ENCODE measurements at regions not wholly inside any gene's neighbourhood (a gene's known extent, or its start where the extent isn't known, plus 50 kb on each side); places are given as distances from the start of the nearest gene placed in this dataset.

DNA sequence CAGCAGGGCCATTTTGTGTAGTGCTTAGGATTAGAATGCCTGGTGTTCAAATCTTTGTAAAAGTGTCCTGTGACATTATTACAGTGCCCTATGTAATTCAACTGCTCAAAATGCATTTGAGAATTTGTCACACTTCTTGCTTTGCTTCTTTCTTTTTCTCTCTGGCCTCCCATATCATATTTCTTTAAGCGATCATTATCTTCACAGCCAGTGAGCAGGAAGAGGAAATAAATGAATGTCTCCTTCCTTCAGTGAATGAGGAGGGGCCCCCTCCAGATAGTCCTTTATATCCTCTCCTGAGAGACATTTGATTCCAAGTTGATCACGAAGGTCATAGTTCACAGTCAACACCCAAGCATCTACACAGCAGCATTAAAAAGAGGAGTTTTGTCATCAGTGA lies 425.1 kb upstream of the NPVF start:
- H3K4me1 ChIP-seq (ENCODE audit: control insufficient read depth in 1 of 2, insufficient read depth in 1 of 2, low read depth in 1 of 2, low read length in 1 of 2): no peaks in the 10 kb centered on the region
- no peak overlapping the region for H3K4me3 ChIP-seq (ENCODE audit: low read depth in 1 of 2, low read length in 1 of 2)
- no peak for TF ChIP-seq CTCF (IDR thresholded peaks at IDR 0.05)
- no peak overlapping the region for H3K27ac ChIP-seq
- no peaks in the 10 kb centered on the region for H3K36me3 ChIP-seq
- peaks cover 10% of the 10 kb centered on the region for H3K27me3 ChIP-seq
- no peaks in the 10 kb centered on the region for H3K9me3 ChIP-seq

DNA sequence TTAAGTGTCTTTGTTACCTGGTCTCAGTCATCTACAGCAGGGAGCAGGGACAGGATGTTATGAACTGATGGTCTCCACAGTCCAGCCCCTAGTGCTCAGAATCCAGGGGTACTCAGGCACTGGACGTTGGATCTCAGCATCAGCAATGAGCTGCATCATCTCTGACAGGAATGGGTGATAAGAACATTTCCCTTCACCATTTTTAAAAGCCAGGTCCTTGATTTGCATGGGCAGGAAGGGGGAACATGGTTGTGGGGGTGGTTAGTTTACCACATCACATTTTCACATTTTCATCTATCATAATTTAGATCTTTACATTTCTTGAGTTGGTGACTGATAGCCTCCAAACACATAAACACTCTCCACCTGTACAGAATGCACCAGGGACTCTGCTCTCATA lies 427.8 kb upstream of the NPVF start:
- Histone ChIP-seq H3K4me3 (ENCODE audit: low read depth in 1 of 2, low read length in 1 of 2) (no peak overlapping the region), H3K27me3 (peaks cover 10% of the 10 kb centered on the region), H3K36me3 (no peaks in the 10 kb centered on the region), H3K4me1 (ENCODE audit: control insufficient read depth in 1 of 2, insufficient read depth in 1 of 2, low read depth in 1 of 2, low read length in 1 of 2) (no peaks in the 10 kb centered on the region), H3K9me3 (no peaks in the 10 kb centered on the region), H3K27ac (no peak overlapping the region)
- TF ChIP-seq CTCF (IDR thresholded peaks at IDR 0.05): no peak

- TF ChIP-seq CTCF (IDR thresholded peaks at IDR 0.05): no peak
- Histone ChIP-seq H3K4me1 (ENCODE audit: control insufficient read depth in 1 of 2, insufficient read depth in 1 of 2, low read depth in 1 of 2, low read length in 1 of 2) (no peaks in the 10 kb centered on the region), H3K27me3 (peaks cover 10% of the 10 kb centered on the region), H3K36me3 (no peaks in the 10 kb centered on the region), H3K4me3 (ENCODE audit: low read depth in 1 of 2, low read length in 1 of 2) (no peak overlapping the region), H3K27ac (no peak overlapping the region), H3K9me3 (no peaks in the 10 kb centered on the region)
These were observed 428.3 kb upstream of the NPVF start for GRCh38 chr7:25656581-25657026.

- Histone ChIP-seq H3K9me3 (no peaks in the 10 kb centered on the region), H3K27me3 (peaks cover 10% of the 10 kb centered on the region), H3K27ac (no peak overlapping the region), H3K36me3 (no peaks in the 10 kb centered on the region), H3K4me1 (ENCODE audit: control insufficient read depth in 1 of 2, insufficient read depth in 1 of 2, low read depth in 1 of 2, low read length in 1 of 2) (no peaks in the 10 kb centered on the region), H3K4me3 (ENCODE audit: low read depth in 1 of 2, low read length in 1 of 2) (no peak overlapping the region)
- no peak for TF ChIP-seq CTCF (IDR thresholded peaks at IDR 0.05)
These were observed 430.1 kb upstream of the NPVF start for GRCh38 chr7:25658375-25658774.

GRCh38 chr7:25659841-25660240 lies 431.6 kb upstream of the NPVF start:
- Histone ChIP-seq H3K27me3 (peaks cover 10% of the 10 kb centered on the region), H3K4me1 (ENCODE audit: control insufficient read depth in 1 of 2, insufficient read depth in 1 of 2, low read depth in 1 of 2, low read length in 1 of 2) (no peaks in the 10 kb centered on the region)

More at GRCh38 chr7:25659841-25660240, 431.6 kb upstream of the NPVF start:
- TF ChIP-seq CTCF (IDR thresholded peaks at IDR 0.05): no peak
- H3K27ac ChIP-seq: no peak overlapping the region
- H3K36me3 ChIP-seq: no peaks in the 10 kb centered on the region
- H3K4me3 ChIP-seq (ENCODE audit: low read depth in 1 of 2, low read length in 1 of 2): no peak overlapping the region
- no peaks in the 10 kb centered on the region for H3K9me3 ChIP-seq

All from neutrophil (primary cell).